ENCODE measurements at regions not wholly inside any gene's neighbourhood (a gene's known extent, or its start where the extent isn't known, plus 50 kb on each side); places are given as distances from the start of the nearest gene placed in this dataset.

GRCh38 chr5:38168029-38168428 lies 90.3 kb upstream of the EGFLAM start:
- Histone ChIP-seq H3K4me1 (ENCODE audit: control insufficient read depth in 1 of 2, insufficient read depth in 2 of 2, low read length in 2 of 2) (no peaks in the 10 kb centered on the region), H3K9me3 (replicated peaks in 1 of 2; ENCODE audit: control insufficient read depth in 1 of 2, insufficient read depth in 1 of 2, low read length in 2 of 2) (no peaks in the 10 kb centered on the region), H3K4me3 (replicated peaks in 1 of 3; ENCODE audit: low read depth in 2 of 3, low read length in 3 of 3) (no peak overlapping the region), H3K36me3 (replicated peaks in 1 of 2; ENCODE audit: control insufficient read depth in 1 of 2, insufficient read depth in 2 of 2, low read length in 2 of 2) (no peaks in the 10 kb centered on the region), H3K79me2 (ENCODE audit: insufficient read depth, low read length) (no peaks in the 10 kb centered on the region), H2AFZ (ENCODE audit: insufficient read depth, low read depth, low read length, poor library complexity, severe bottlenecking) (no peak overlapping the region), H4K20me1 (ENCODE audit: insufficient read depth, low read length) (no peaks in the 10 kb centered on the region), H3K4me2 (replicated peaks; ENCODE audit: extremely low read depth, low read length, poor library complexity, severe bottlenecking) (no peak overlapping the region), H3K9ac (ENCODE audit: insufficient read depth, low read length, poor library complexity, severe bottlenecking) (no peak overlapping the region), H3K27me3 (ENCODE audit: control insufficient read depth in 2 of 2, insufficient read depth in 2 of 2, low read length in 2 of 2) (no peaks in the 10 kb centered on the region), H3K27ac (ENCODE audit: low read depth in 1 of 2, low read length in 2 of 2) (no peak overlapping the region)
- Mint-ChIP-seq H3K27me3 (ENCODE audit: low read depth in 3 of 3) (no peaks in the 10 kb centered on the region), H3K9me3 (peaks cover 0 to 9% (median 2%) of the 10 kb centered on the region in 7 donors), H3K27ac (no peak overlapping the region), H3K36me3 (no peaks in the 10 kb centered on the region), H3K4me3 (no peak overlapping the region), H3K4me1 (no peaks in the 10 kb centered on the region)
- no peak for TF ChIP-seq CTCF (IDR thresholded peaks at IDR 0.05)
- intact Hi-C loops (cut with micrococcal nuclease), result no loop called here
- no peak for DNase-seq
- no CpG with 5 or more reads among the region's 2 CpGs for WGBS (ENCODE audit: insufficient coverage)

GRCh38 chr5:38167562-38167996 lies 90.8 kb upstream of the EGFLAM start:
- Mint-ChIP-seq H3K36me3 (no peaks in the 10 kb centered on the region), H3K27ac (no peak overlapping the region)
- H3K27ac ChIP-seq (ENCODE audit: low read depth in 1 of 2, low read length in 2 of 2), result no peak overlapping the region

More at GRCh38 chr5:38167562-38167996, 90.8 kb upstream of the EGFLAM start:
- Mint-ChIP-seq H3K27me3 (ENCODE audit: low read depth in 3 of 3) (no peaks in the 10 kb centered on the region), H3K4me3 (no peak overlapping the region), H3K9me3 (peaks cover 0 to 9% (median 2%) of the 10 kb centered on the region in 7 donors), H3K4me1 (no peaks in the 10 kb centered on the region)
- Histone ChIP-seq H3K27me3 (ENCODE audit: control insufficient read depth in 2 of 2, insufficient read depth in 2 of 2, low read length in 2 of 2) (no peaks in the 10 kb centered on the region), H3K79me2 (ENCODE audit: insufficient read depth, low read length) (no peaks in the 10 kb centered on the region), H3K9ac (ENCODE audit: insufficient read depth, low read length, poor library complexity, severe bottlenecking) (no peak overlapping the region), H3K9me3 (replicated peaks in 1 of 2; ENCODE audit: control insufficient read depth in 1 of 2, insufficient read depth in 1 of 2, low read length in 2 of 2) (no peaks in the 10 kb centered on the region), H3K36me3 (replicated peaks in 1 of 2; ENCODE audit: control insufficient read depth in 1 of 2, insufficient read depth in 2 of 2, low read length in 2 of 2) (no peaks in the 10 kb centered on the region), H3K4me1 (ENCODE audit: control insufficient read depth in 1 of 2, insufficient read depth in 2 of 2, low read length in 2 of 2) (no peaks in the 10 kb centered on the region), H3K4me3 (replicated peaks in 1 of 3; ENCODE audit: low read depth in 2 of 3, low read length in 3 of 3) (no peak overlapping the region), H3K4me2 (replicated peaks; ENCODE audit: extremely low read depth, low read length, poor library complexity, severe bottlenecking) (no peak overlapping the region), H2AFZ (ENCODE audit: insufficient read depth, low read depth, low read length, poor library complexity, severe bottlenecking) (no peak overlapping the region), H4K20me1 (ENCODE audit: insufficient read depth, low read length) (no peaks in the 10 kb centered on the region)
- no peak for DNase-seq
- no peak for TF ChIP-seq CTCF (IDR thresholded peaks at IDR 0.05)
- 64% methylated on average over 12 of the region's 12 CpGs for WGBS (ENCODE audit: insufficient coverage)
- intact Hi-C loops (cut with micrococcal nuclease), result no loop called here

All from CD14-positive monocyte (primary cell).